ENCODE measurements at regions not wholly inside any gene's neighbourhood (a gene's known extent, or its start where the extent isn't known, plus 50 kb on each side); places are given as distances from the start of the nearest gene placed in this dataset.

GRCh38 chr17:6209829-6210228, 139.7 kb downstream of the WSCD1 start:
- peaks cover 77% of the 10 kb centered on the region for H3K27me3 ChIP-seq (ENCODE audit: low read depth)
- DNase-seq = no peak
- no peaks in the 10 kb centered on the region for H3K36me3 ChIP-seq
- no peak overlapping the region for H3K27ac ChIP-seq (replicated peaks)
- no peak overlapping the region for H3K4me3 ChIP-seq
- TF ChIP-seq CTCF (IDR thresholded peaks at IDR 0.05; ENCODE audit: borderline replicate concordance) = no peak
- intact Hi-C loops (cut with micrococcal nuclease) = no loop called here
- no peaks in the 10 kb centered on the region for H3K4me1 ChIP-seq
- no peaks in the 10 kb centered on the region for H3K9me3 ChIP-seq (replicated peaks)

- no peak for DNase-seq
- Histone ChIP-seq H3K9me3 (replicated peaks) (no peaks in the 10 kb centered on the region), H3K27ac (replicated peaks) (no peak overlapping the region), H3K27me3 (ENCODE audit: low read depth) (peaks cover 77% of the 10 kb centered on the region), H3K4me1 (no peaks in the 10 kb centered on the region), H3K36me3 (no peaks in the 10 kb centered on the region), H3K4me3 (no peak overlapping the region)
- intact Hi-C loops (cut with micrococcal nuclease) = no loop called here
- TF ChIP-seq CTCF (IDR thresholded peaks at IDR 0.05; ENCODE audit: borderline replicate concordance) = no peak
These were observed 138.5 kb downstream of the WSCD1 start for GRCh38 chr17:6208608-6209180.

- intact Hi-C loops (cut with micrococcal nuclease) = no loop called here
These were observed 135.3 kb downstream of the WSCD1 start for GRCh38 chr17:6205525-6205924.

DNA sequence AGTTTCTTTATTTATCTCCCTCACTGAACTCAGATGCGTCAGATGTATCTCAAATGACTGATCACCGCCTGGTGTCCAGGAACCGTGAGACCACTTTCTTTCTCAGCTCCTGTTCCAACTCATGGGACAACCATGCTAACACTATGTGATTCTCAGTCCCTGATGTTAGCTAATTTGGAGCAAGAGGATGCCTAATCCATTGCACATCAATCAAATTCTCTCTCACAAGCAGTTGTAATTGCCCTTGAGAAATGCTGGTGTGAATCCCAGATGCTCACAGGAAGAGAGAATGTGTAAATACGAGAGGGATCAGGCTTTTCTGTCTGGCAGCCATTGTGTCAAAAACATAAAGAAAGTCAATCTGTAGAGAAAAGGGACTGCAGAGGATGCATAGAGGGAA, 134.9 kb downstream of the WSCD1 start:
- no peak for TF ChIP-seq CTCF (IDR thresholded peaks at IDR 0.05; ENCODE audit: borderline replicate concordance)
- Histone ChIP-seq H3K4me3 (no peak overlapping the region), H3K9me3 (replicated peaks) (no peaks in the 10 kb centered on the region), H3K4me1 (no peaks in the 10 kb centered on the region), H3K27me3 (ENCODE audit: low read depth) (peaks cover 67% of the 10 kb centered on the region), H3K36me3 (no peaks in the 10 kb centered on the region), H3K27ac (replicated peaks) (no peak overlapping the region)
- intact Hi-C loops (cut with micrococcal nuclease) = no loop called here
- DNase-seq = no peak

More at GRCh38 chr17:6205525-6205924, 135.3 kb downstream of the WSCD1 start:
- Histone ChIP-seq H3K27ac (replicated peaks) (no peak overlapping the region), H3K27me3 (ENCODE audit: low read depth) (peaks cover 72% of the 10 kb centered on the region), H3K9me3 (replicated peaks) (no peaks in the 10 kb centered on the region), H3K4me1 (no peaks in the 10 kb centered on the region), H3K4me3 (no peak overlapping the region), H3K36me3 (no peaks in the 10 kb centered on the region)
- no peak for TF ChIP-seq CTCF (IDR thresholded peaks at IDR 0.05; ENCODE audit: borderline replicate concordance)
- DNase-seq = no peak

GRCh38 chr17:6204203-6204722, 134.1 kb downstream of the WSCD1 start:
- TF ChIP-seq CTCF (IDR thresholded peaks at IDR 0.05; ENCODE audit: borderline replicate concordance) = no peak
- no peaks in the 10 kb centered on the region for H3K9me3 ChIP-seq (replicated peaks)
- no peaks in the 10 kb centered on the region for H3K4me1 ChIP-seq
- no peak for DNase-seq
- intact Hi-C loops (cut with micrococcal nuclease) = no loop called here
- peaks cover 64% of the 10 kb centered on the region for H3K27me3 ChIP-seq (ENCODE audit: low read depth)
- no peak overlapping the region for H3K4me3 ChIP-seq
- H3K27ac ChIP-seq (replicated peaks) = no peak overlapping the region
- H3K36me3 ChIP-seq = no peaks in the 10 kb centered on the region
